Tibial nerve (tissue), 4 donors: ENCODE measurements at regions not wholly inside any gene's neighbourhood (a gene's known extent, or its start where the extent isn't known, plus 50 kb on each side); places are given as distances from the start of the nearest gene placed in this dataset.
"Not testable (repeated sequence)": the region's sequence is repeated elsewhere in the genome, so short reads cannot be mapped to it uniquely, and the experiment has no call there.

Experiments
- DNase-seq, 2 donors: peaks; one replicate each; pipeline ENCODE4 v3.0.0-alpha.2; 2019; ENCODE audit warnings: low spot score in 2 of 2
- H3K27ac ChIP-seq, 4 donors: fragments of 200-600 bp; sonication (generic) in 3 of 4; one replicate each; pipeline ENCODE4 v1.5.1; 2017 to 2019; ENCODE audit warnings: mild to moderate bottlenecking in 1 of 4
- H3K27me3 ChIP-seq, 2 donors: fragments of 200-600 bp; sonication (generic) in 1 of 2; one replicate each; pipeline versions ENCODE4 v1.5.1 to v1.6.0; 2017 to 2019
- H3K36me3 ChIP-seq, 3 donors: fragments of 200-600 bp; sonication (generic); one replicate each; pipeline ENCODE4 v1.5.1; 2018 to 2019
- H3K4me1 ChIP-seq, 4 donors: fragments of 200-600 bp; sonication (generic) in 3 of 4; one replicate each; pipeline ENCODE4 v1.5.1; 2017 to 2019
- H3K4me3 ChIP-seq, 4 donors: fragments of 200-600 bp; sonication (generic) in 3 of 4; one replicate each; pipeline ENCODE4 v1.5.1; 2017 to 2019; ENCODE audit warnings: mild to moderate bottlenecking in 1 of 4, moderate library complexity in 1 of 4
- H3K9me3 ChIP-seq, 4 donors: fragments of 200-600 bp; sonication (generic) in 3 of 4; one replicate each; pipeline ENCODE4 v1.5.1; 2017 to 2019
- CTCF ChIP-seq, 5 experiments: fragments of 200-600 bp in 3 of 5; fragments of 450-650 bp in 2 of 5; sonication (generic) in 3 of 5; IDR thresholded peaks; one replicate each; pipeline ENCODE4 v1.5.1; 2016 to 2019; ENCODE audit warnings: antibody characterized with exemption in 5 of 5, mild to moderate bottlenecking in 3 of 5, moderate library complexity in 2 of 5
- EP300 ChIP-seq, 2 donors: sonication (generic); formaldehyde crosslinking; IDR thresholded peaks; one replicate each; pipeline ENCODE4 v1.6.1; 2017; ENCODE audit warnings: antibody characterized with exemption in 2 of 2, mild to moderate bottlenecking in 1 of 2
- POLR2A ChIP-seq, 2 donors: fragments of 450-650 bp; IDR thresholded peaks; one replicate each; pipeline ENCODE4 v1.6.1; 2017; ENCODE audit warnings: antibody characterized with exemption in 2 of 2, mild to moderate bottlenecking in 2 of 2, moderate library complexity in 2 of 2
- WGBS, 2 donors: methylation state at CpG; one replicate each; pipeline ENCODE4 v1.1.5; 2018; 5-methylcytosine and 5-hydroxymethylcytosine counted together

- no peak overlapping the region for H3K4me3 ChIP-seq
- 71 to 75% methylated on average over 13 of the region's 13 CpGs for WGBS, 2 donors
Measured at GRCh38 chr15:92848852-92849598, 51.1 kb upstream of the CHD2 start.

GRCh38 chr15:92850218-92850617, 49.9 kb upstream of the CHD2 start:
- H3K4me3 ChIP-seq, DNase-seq, H3K27me3 ChIP-seq, H3K9me3 ChIP-seq, H3K36me3 ChIP-seq, H3K27ac ChIP-seq: not testable (repeated sequence)
- H3K4me1 ChIP-seq, result peaks cover 0 to 11% (median 6%) of the 10 kb centered on the region in 4 donors
- 89 to 97% methylated on average over 3 of the region's 3 CpGs for WGBS, 2 donors

More at GRCh38 chr15:92848852-92849598, 51.1 kb upstream of the CHD2 start:
- H3K9me3 ChIP-seq, result no peaks in the 10 kb centered on the region
- DNase-seq, result no peak
- no peaks in the 10 kb centered on the region for H3K36me3 ChIP-seq
- peaks cover 0 to 18% (median 12%) of the 10 kb centered on the region in 4 donors for H3K4me1 ChIP-seq
- no peak overlapping the region for H3K27ac ChIP-seq
- H3K27me3 ChIP-seq, result no peaks in the 10 kb centered on the region
- TF ChIP-seq EP300 (IDR thresholded peaks at IDR 0.05) (no peak), POLR2A (IDR thresholded peaks at IDR 0.05) (no peak), CTCF (IDR thresholded peaks at IDR 0.05) (no peak)
